ENCODE measurements at regions not wholly inside any gene's neighbourhood (a gene's known extent, or its start where the extent isn't known, plus 50 kb on each side); places are given as distances from the start of the nearest gene placed in this dataset.

DNA sequence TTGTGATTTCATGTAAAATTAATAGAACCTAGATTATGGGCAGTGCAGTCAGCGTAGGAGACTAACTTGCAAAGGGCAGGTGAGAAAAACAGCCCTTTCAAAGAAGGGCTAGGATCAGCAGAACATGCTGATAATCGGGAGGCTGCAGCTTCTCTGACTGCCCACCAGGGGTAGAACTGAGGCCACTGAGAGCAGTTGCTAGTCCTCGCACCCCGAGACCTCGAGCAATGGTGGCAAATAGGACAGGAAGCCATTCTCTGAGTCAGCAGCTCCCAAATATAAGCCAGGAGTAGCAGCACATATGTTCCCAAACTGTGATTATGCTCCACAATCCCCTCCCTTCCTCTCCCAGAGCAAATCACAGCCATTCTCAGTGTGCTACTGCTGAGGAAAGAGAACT lies 186.5 kb downstream of the MSL3 start:
- no peak for TF ChIP-seq POLR2AphosphoS5 (IDR thresholded peaks at IDR 0.05)
- TF ChIP-seq POLR2A (IDR thresholded peaks at IDR 0.05), result no peak

All from gastroesophageal sphincter (tissue), 2 donors.